Embryonic facial prominence (tissue), 1 donor: ENCODE measurements at regions not wholly inside any gene's neighbourhood (a gene's known extent, or its start where the extent isn't known, plus 50 kb on each side); places are given as distances from the start of the nearest gene placed in this dataset.
"Not testable (repeated sequence)": the region's sequence is repeated elsewhere in the genome, so short reads cannot be mapped to it uniquely, and the experiment has no call there.

Experiments
- DNase-seq: peaks from one replicate; pipeline ENCODE4 v3.0.0-alpha.2; 2016; ENCODE audit errors: extremely low spot score

- no peak for DNase-seq
Measured at GRCh38 chr6:68158256-68158655, 476.8 kb upstream of the ADGRB3 start.

GRCh38 chr6:68144667-68145066 is 490.4 kb upstream of the ADGRB3 start:
- DNase-seq, result no peak

GRCh38 chr6:68141190-68141589 is 493.9 kb upstream of the ADGRB3 start:
- DNase-seq, result no peak

- no peak for DNase-seq
Measured at GRCh38 chr6:68139130-68139529, 496.0 kb upstream of the ADGRB3 start.

- no peak for DNase-seq
Measured at GRCh38 chr6:68134796-68135195, 500.3 kb upstream of the ADGRB3 start.

- no peak for DNase-seq
Measured at GRCh38 chr6:68128211-68128610, 506.9 kb upstream of the ADGRB3 start.

- no peak for DNase-seq
Measured at GRCh38 chr6:68127074-68127473, 508.0 kb upstream of the ADGRB3 start.

GRCh38 chr6:68126089-68126749 is 508.9 kb upstream of the ADGRB3 start:
- no peak for DNase-seq

- DNase-seq, result not testable (repeated sequence)
Measured at GRCh38 chr6:68122975-68123374, 512.1 kb upstream of the ADGRB3 start.

GRCh38 chr6:68122032-68122431 is 513.0 kb upstream of the ADGRB3 start:
- DNase-seq, result no peak

- not testable (repeated sequence) for DNase-seq
Measured at GRCh38 chr6:68120954-68121353, 514.1 kb upstream of the ADGRB3 start.

- DNase-seq, result no peak
Measured at GRCh38 chr6:68114463-68115047, 520.5 kb upstream of the ADGRB3 start.

GRCh38 chr6:68108233-68108835 is 526.7 kb upstream of the ADGRB3 start:
- DNase-seq, result no peak

- DNase-seq, result no peak
Measured at GRCh38 chr6:68094070-68094469, 541.0 kb upstream of the ADGRB3 start.

GRCh38 chr6:68087399-68088133 is 547.5 kb upstream of the ADGRB3 start:
- DNase-seq, result no peak

- no peak for DNase-seq
Measured at GRCh38 chr6:68086199-68086598, 548.9 kb upstream of the ADGRB3 start.

- not testable (repeated sequence) for DNase-seq
Measured at GRCh38 chr6:68085599-68085998, 549.5 kb upstream of the ADGRB3 start.

- DNase-seq, result no peak
Measured at GRCh38 chr6:68082086-68082485, 553.0 kb upstream of the ADGRB3 start.

GRCh38 chr6:68080074-68080473 is 555.0 kb upstream of the ADGRB3 start:
- no peak for DNase-seq

GRCh38 chr6:68077661-68078060 is 557.4 kb upstream of the ADGRB3 start:
- DNase-seq, result no peak

GRCh38 chr6:68071740-68072139 is 563.3 kb upstream of the ADGRB3 start:
- DNase-seq, result no peak

GRCh38 chr6:68069921-68070710 is 565.0 kb upstream of the ADGRB3 start:
- no peak for DNase-seq
